ENCODE measurements at regions not wholly inside any gene's neighbourhood (a gene's known extent, or its start where the extent isn't known, plus 50 kb on each side); places are given as distances from the start of the nearest gene placed in this dataset.

DNA sequence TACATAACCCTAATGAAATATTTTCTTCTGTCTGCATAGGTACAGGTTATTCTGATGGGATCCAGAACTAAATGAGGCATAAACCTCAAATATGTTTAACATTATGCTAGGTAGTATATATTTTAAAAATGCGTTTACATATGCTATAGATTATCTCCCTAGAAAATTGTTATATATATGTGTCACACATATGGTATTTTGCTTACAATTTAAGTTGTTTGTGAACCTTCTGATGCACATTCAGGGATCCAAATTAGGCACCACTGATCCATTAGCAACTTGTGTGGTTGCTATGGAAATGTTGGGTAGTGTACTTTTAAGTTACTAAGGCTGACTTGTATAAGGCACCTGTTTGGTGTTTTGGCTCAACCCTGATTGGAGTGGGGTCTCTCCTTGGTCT lies 456.7 kb downstream of the AEBP2 start:
- no peaks in the 10 kb centered on the region for H3K27me3 ChIP-seq (ENCODE audit: low read depth, low read length)

DNA sequence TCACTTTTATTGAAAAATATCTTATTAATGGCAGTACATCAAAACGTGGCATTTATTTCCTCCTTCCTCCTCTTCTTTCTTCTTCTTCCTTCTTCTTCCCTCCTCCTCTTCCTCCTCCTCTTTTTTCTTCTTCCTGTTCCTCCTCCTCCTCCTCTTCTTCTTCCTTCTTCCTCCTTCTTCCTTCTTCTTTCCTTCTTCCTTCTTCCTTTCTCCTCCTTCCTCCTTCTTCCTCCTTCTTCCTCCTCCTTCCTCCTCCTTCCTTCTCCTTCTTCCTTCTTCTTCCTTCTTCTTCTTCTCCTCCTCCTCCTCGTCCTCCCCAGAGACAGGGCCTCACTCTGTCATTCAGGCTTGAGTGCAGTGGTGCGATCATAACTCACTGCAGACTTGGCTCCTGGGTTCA lies 457.2 kb downstream of the AEBP2 start:
- H3K27ac ChIP-seq (ENCODE audit: low read length): no peak overlapping the region
- no peaks in the 10 kb centered on the region for H3K36me3 ChIP-seq (ENCODE audit: control insufficient read depth in 1 of 2, insufficient read depth in 2 of 2, low read length in 2 of 2)
- H3K9me3 ChIP-seq (ENCODE audit: control insufficient read depth in 1 of 2, low read length in 2 of 2): peaks cover 0 to 2% of the 10 kb centered on the region in 2 donors
- H3K4me1 ChIP-seq (ENCODE audit: control insufficient read depth in 1 of 2, insufficient read depth in 2 of 2, low read length in 2 of 2): no peaks in the 10 kb centered on the region
- H3K27me3 ChIP-seq (ENCODE audit: low read depth, low read length): no peaks in the 10 kb centered on the region
- H3K4me3 ChIP-seq (ENCODE audit: low read depth in 1 of 2, low read length in 2 of 2): no peak overlapping the region

More for the DNA sequence above, 456.7 kb downstream of the AEBP2 start:
- H3K27ac ChIP-seq (ENCODE audit: low read length): no peak overlapping the region
- peaks cover 0 to 2% of the 10 kb centered on the region in 2 donors for H3K9me3 ChIP-seq (ENCODE audit: control insufficient read depth in 1 of 2, low read length in 2 of 2)
- no peaks in the 10 kb centered on the region for H3K36me3 ChIP-seq (ENCODE audit: control insufficient read depth in 1 of 2, insufficient read depth in 2 of 2, low read length in 2 of 2)
- no peaks in the 10 kb centered on the region for H3K4me1 ChIP-seq (ENCODE audit: control insufficient read depth in 1 of 2, insufficient read depth in 2 of 2, low read length in 2 of 2)
- H3K4me3 ChIP-seq (ENCODE audit: low read depth in 1 of 2, low read length in 2 of 2): no peak overlapping the region

DNA sequence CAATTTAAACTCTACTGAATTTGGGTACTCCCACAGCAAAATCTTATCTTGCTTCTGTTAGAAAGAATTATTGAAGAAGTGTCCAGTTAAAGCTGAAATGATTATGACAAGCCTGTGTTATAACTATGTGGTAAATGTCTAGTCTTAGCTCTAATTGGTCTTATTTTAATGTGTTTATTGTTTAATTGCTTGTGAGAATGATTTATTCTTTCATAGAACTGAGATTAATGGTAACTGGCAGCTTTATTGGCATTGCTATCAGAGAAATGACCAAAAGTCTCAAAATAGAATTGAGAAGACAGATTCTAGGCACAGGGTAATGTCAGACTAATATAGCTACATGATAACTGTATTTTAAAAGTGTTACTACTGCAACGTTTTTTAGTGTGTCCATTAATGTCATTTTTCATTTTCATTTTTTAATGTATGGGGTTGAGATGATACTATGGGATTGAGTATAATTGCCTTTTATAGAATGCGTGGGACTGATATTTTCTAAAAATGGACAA lies 458.7 kb downstream of the AEBP2 start:
- Histone ChIP-seq H3K9me3 (ENCODE audit: control insufficient read depth in 1 of 2, low read length in 2 of 2) (peaks cover 0 to 2% of the 10 kb centered on the region in 2 donors), H3K27me3 (ENCODE audit: low read depth, low read length) (no peaks in the 10 kb centered on the region), H3K36me3 (ENCODE audit: control insufficient read depth in 1 of 2, insufficient read depth in 2 of 2, low read length in 2 of 2) (no peaks in the 10 kb centered on the region), H3K27ac (ENCODE audit: low read length) (no peak overlapping the region), H3K4me3 (ENCODE audit: low read depth in 1 of 2, low read length in 2 of 2) (no peak overlapping the region), H3K4me1 (ENCODE audit: control insufficient read depth in 1 of 2, insufficient read depth in 2 of 2, low read length in 2 of 2) (no peaks in the 10 kb centered on the region)

DNA sequence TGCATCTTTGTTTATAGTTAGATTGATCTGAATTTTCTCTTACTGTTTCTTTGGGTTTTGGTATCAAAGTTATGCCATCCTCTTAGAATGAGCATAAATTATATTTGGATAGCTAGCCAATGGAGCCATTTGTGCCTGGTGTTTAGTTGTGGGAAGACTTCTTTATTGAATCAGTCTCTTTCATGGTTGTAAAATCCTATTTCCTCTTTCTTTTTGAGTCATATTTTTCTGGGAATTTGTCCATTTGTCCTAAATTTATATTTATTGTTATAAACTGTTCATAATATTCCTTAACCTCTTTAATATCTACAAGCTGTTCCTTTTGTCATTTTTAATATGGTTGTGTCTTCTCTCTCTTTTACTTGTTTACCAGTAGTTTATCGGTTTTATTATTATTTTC lies 462.5 kb downstream of the AEBP2 start:
- Histone ChIP-seq H3K27ac (ENCODE audit: low read length) (no peak overlapping the region), H3K4me3 (ENCODE audit: low read depth in 1 of 2, low read length in 2 of 2) (no peak overlapping the region), H3K9me3 (ENCODE audit: control insufficient read depth in 1 of 2, low read length in 2 of 2) (peaks cover 0 to 2% of the 10 kb centered on the region in 2 donors)

DNA sequence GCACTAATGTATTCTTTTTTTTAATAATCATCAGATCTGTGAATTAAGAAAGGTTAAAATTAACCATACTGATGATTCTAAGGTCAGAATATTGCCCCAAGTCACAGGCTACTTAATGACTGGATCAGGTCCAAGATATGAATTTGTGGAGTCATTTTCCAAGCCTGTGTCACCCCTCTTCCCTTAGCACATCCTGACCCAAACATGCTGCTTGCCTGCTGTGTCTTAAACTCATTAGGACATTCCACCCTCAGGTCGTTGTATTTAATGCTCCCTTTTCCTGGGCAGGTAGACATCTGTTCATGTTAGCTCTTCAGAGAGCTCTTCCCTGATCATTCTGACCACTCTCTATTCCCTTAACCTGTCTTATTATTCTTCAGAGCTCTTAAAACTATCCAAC lies 463.5 kb upstream of the PDE3A start:
- no peak overlapping the region for H3K27ac ChIP-seq (ENCODE audit: low read length)

More for the DNA sequence above, 462.5 kb downstream of the AEBP2 start:
- H3K4me1 ChIP-seq (ENCODE audit: control insufficient read depth in 1 of 2, insufficient read depth in 2 of 2, low read length in 2 of 2): no peaks in the 10 kb centered on the region
- no peaks in the 10 kb centered on the region for H3K36me3 ChIP-seq (ENCODE audit: control insufficient read depth in 1 of 2, insufficient read depth in 2 of 2, low read length in 2 of 2)
- H3K27me3 ChIP-seq (ENCODE audit: low read depth, low read length): no peaks in the 10 kb centered on the region

DNA sequence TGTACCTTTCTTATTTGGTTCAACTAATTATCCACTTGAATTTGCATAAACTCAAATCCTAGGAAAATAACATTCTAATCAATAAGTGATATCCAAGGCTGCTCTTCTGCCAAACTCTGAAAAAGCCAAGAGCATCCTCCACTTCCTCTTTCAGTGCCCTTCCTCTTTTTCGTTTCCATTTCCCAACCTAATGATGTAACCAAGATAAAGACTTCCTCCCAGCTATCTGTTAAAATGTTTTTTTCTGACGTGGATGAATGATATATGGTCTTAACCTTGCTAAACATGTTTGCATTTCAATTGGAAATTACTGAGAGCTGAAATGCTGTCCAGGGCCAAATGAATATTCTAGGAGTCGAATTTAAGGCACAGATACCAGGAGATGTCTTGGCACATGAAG lies 459.5 kb upstream of the PDE3A start:
- Histone ChIP-seq H3K27ac (ENCODE audit: low read length) (no peak overlapping the region), H3K27me3 (ENCODE audit: low read depth, low read length) (no peaks in the 10 kb centered on the region), H3K4me1 (ENCODE audit: control insufficient read depth in 1 of 2, insufficient read depth in 2 of 2, low read length in 2 of 2) (no peaks in the 10 kb centered on the region), H3K4me3 (ENCODE audit: low read depth in 1 of 2, low read length in 2 of 2) (no peak overlapping the region), H3K9me3 (ENCODE audit: control insufficient read depth in 1 of 2, low read length in 2 of 2) (no peaks in the 10 kb centered on the region), H3K36me3 (ENCODE audit: control insufficient read depth in 1 of 2, insufficient read depth in 2 of 2, low read length in 2 of 2) (no peaks in the 10 kb centered on the region)

More for the DNA sequence above, 463.5 kb upstream of the PDE3A start:
- H3K36me3 ChIP-seq (ENCODE audit: control insufficient read depth in 1 of 2, insufficient read depth in 2 of 2, low read length in 2 of 2): no peaks in the 10 kb centered on the region
- H3K4me3 ChIP-seq (ENCODE audit: low read depth in 1 of 2, low read length in 2 of 2): no peak overlapping the region
- no peaks in the 10 kb centered on the region for H3K9me3 ChIP-seq (ENCODE audit: control insufficient read depth in 1 of 2, low read length in 2 of 2)
- H3K4me1 ChIP-seq (ENCODE audit: control insufficient read depth in 1 of 2, insufficient read depth in 2 of 2, low read length in 2 of 2): no peaks in the 10 kb centered on the region
- no peaks in the 10 kb centered on the region for H3K27me3 ChIP-seq (ENCODE audit: low read depth, low read length)

DNA sequence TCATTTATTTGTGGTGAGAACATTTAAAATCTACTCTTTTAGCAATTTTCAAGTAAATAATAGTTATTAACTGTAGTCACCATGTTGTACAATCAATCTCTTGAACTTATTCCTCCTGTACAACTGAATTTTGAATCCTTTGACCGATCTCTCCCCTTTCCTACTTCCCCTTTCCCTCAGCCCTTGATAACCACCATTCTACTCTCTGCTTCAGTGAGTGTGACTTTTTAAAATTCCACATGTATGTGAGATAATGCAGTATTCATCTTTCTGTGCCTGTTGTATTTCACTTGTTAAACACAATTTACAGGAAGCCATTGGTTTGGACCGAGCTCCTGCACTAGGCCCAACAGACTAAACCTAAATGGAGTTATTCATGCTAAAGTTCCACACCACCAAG lies 458.9 kb upstream of the PDE3A start:
- Histone ChIP-seq H3K27me3 (ENCODE audit: low read depth, low read length) (no peaks in the 10 kb centered on the region), H3K9me3 (ENCODE audit: control insufficient read depth in 1 of 2, low read length in 2 of 2) (no peaks in the 10 kb centered on the region), H3K27ac (ENCODE audit: low read length) (no peak overlapping the region), H3K4me3 (ENCODE audit: low read depth in 1 of 2, low read length in 2 of 2) (no peak overlapping the region), H3K36me3 (ENCODE audit: control insufficient read depth in 1 of 2, insufficient read depth in 2 of 2, low read length in 2 of 2) (no peaks in the 10 kb centered on the region), H3K4me1 (ENCODE audit: control insufficient read depth in 1 of 2, insufficient read depth in 2 of 2, low read length in 2 of 2) (no peaks in the 10 kb centered on the region)

DNA sequence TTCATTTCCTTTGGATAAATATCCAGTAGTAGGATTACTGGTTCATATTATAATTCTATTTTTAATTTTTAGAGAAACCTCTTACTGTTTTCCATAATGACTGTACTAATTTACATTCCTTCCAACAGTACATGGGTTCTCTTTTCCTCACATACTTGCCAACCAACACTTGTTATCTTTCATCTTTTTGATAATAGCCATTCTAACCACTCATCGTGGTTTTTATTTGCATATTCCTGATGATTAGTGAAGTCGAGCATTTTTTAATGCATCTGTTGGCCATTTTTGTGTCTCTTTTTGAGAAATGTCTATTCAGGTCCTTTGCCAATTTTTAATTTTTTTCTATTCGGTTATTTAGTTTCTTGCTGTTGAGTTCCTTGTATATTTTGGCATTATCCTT lies 457.7 kb upstream of the PDE3A start:
- Histone ChIP-seq H3K4me1 (ENCODE audit: control insufficient read depth in 1 of 2, insufficient read depth in 2 of 2, low read length in 2 of 2) (peaks cover 0 to 9% of the 10 kb centered on the region in 2 donors), H3K27ac (ENCODE audit: low read length) (no peak overlapping the region), H3K36me3 (ENCODE audit: control insufficient read depth in 1 of 2, insufficient read depth in 2 of 2, low read length in 2 of 2) (no peaks in the 10 kb centered on the region), H3K27me3 (ENCODE audit: low read depth, low read length) (no peaks in the 10 kb centered on the region), H3K4me3 (ENCODE audit: low read depth in 1 of 2, low read length in 2 of 2) (no peak overlapping the region), H3K9me3 (ENCODE audit: control insufficient read depth in 1 of 2, low read length in 2 of 2) (no peaks in the 10 kb centered on the region)

DNA sequence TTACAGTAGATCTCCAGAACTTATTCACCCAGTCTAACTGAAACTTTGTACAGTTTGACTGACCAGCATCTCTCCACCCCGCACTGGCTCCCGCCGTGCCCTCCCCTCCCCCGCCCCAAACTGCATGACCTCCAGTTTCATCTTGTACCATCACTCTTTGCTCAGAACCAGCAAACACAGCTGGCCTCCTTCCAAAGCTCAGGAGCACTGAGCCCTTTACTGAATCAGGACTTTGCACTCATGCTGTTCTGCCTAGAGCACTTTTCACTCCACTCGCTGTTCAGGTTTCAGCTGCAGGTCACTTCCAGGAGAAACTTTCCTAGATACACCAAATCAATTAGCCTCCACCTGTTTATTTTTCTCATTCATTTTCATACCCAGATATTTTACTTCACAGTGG lies 455.3 kb upstream of the PDE3A start:
- Histone ChIP-seq H3K36me3 (ENCODE audit: control insufficient read depth in 1 of 2, insufficient read depth in 2 of 2, low read length in 2 of 2) (no peaks in the 10 kb centered on the region), H3K9me3 (ENCODE audit: control insufficient read depth in 1 of 2, low read length in 2 of 2) (no peaks in the 10 kb centered on the region), H3K4me1 (ENCODE audit: control insufficient read depth in 1 of 2, insufficient read depth in 2 of 2, low read length in 2 of 2) (peaks cover 0 to 9% of the 10 kb centered on the region in 2 donors)

DNA sequence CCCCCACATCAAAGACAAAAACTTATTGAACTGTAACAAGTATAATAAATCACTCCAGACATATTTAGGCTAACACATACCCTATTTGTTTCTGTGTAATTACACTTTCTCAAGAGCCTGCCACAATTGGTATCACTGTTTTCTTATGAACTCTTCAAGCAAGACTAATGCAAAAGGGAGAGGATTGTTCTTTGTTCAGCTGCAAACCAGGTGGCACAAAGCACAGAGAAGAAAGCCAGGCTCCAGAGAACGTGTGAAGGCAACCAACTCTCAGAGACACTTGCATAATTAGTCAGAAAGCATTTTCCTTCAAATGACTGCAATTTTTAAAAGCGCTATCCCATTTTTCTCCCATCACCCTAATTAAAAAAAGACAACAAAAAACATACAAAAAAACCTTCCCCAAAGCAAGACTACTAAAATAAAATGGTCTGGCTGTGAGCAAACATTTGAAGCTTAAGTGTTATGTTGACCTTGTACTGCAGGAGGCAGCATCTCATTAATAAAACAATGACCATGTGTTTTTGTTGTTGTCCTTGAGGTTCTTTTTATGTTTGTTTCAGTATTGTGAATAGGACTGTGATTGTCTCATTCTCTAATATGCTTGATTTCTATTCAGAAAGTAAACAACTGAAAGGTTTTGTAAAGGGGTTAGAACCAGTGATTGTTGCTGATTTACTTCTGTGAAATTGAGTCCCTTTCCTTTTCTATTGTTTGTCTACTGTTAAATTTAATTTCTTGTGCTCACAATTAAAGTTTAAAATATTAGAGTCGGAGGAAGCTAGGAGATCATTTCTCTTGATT lies 452.7 kb upstream of the PDE3A start:
- Histone ChIP-seq H3K27ac (ENCODE audit: low read length) (no peak overlapping the region), H3K9me3 (ENCODE audit: control insufficient read depth in 1 of 2, low read length in 2 of 2) (no peaks in the 10 kb centered on the region), H3K4me3 (ENCODE audit: low read depth in 1 of 2, low read length in 2 of 2) (no peak overlapping the region), H3K36me3 (ENCODE audit: control insufficient read depth in 1 of 2, insufficient read depth in 2 of 2, low read length in 2 of 2) (no peaks in the 10 kb centered on the region), H3K27me3 (ENCODE audit: low read depth, low read length) (no peaks in the 10 kb centered on the region), H3K4me1 (ENCODE audit: control insufficient read depth in 1 of 2, insufficient read depth in 2 of 2, low read length in 2 of 2) (peaks cover 0 to 9% of the 10 kb centered on the region in 2 donors)

More for the DNA sequence above, 455.3 kb upstream of the PDE3A start:
- Histone ChIP-seq H3K27me3 (ENCODE audit: low read depth, low read length) (no peaks in the 10 kb centered on the region), H3K27ac (ENCODE audit: low read length) (no peak overlapping the region), H3K4me3 (ENCODE audit: low read depth in 1 of 2, low read length in 2 of 2) (no peak overlapping the region)

DNA sequence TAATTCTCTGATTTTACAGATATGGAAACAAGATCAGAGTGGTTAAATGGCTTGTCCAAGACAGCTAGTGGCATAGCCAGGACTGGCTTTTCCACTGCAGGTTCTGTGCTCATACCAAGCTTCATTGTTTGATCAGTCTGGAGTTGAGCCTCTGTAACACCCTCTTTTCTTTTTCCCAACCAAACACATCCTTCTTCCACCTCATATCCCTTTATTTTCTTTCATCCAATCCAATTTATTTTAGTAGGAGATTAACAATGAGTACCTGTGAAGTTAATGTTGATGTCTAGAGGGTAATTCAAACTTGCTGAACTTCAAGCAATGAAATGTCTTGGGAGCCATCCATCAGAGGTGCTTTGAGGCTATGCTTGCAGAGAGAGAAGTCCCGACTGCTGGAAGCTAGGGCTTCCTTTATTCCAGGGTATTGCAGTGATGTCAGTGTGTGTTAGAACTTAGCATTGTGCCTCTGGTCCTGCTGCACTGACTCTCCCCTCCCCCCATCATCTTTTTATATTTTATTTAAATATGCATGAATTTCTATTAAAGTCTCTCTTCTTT lies 452.1 kb upstream of the PDE3A start:
- Histone ChIP-seq H3K27ac (ENCODE audit: low read length) (no peak overlapping the region), H3K4me3 (ENCODE audit: low read depth in 1 of 2, low read length in 2 of 2) (no peak overlapping the region), H3K36me3 (ENCODE audit: control insufficient read depth in 1 of 2, insufficient read depth in 2 of 2, low read length in 2 of 2) (no peaks in the 10 kb centered on the region), H3K4me1 (ENCODE audit: control insufficient read depth in 1 of 2, insufficient read depth in 2 of 2, low read length in 2 of 2) (peaks cover 0 to 9% of the 10 kb centered on the region in 2 donors), H3K9me3 (ENCODE audit: control insufficient read depth in 1 of 2, low read length in 2 of 2) (no peaks in the 10 kb centered on the region), H3K27me3 (ENCODE audit: low read depth, low read length) (no peaks in the 10 kb centered on the region)

All from muscle layer of duodenum (tissue), 2 donors.